Kidney epithelial cell (primary cell): ENCODE measurements at regions not wholly inside any gene's neighbourhood (a gene's known extent, or its start where the extent isn't known, plus 50 kb on each side); places are given as distances from the start of the nearest gene placed in this dataset.

ENCODE experiments used
- DNase-seq: peaks from one replicate; pipeline ENCODE4 v3.0.0-alpha.2; 2010; ENCODE audit warnings: low read depth
- H3K27me3 ChIP-seq: 2 replicates; pipeline ENCODE4 v1.6.0; 2011; ENCODE audit warnings: low read length; ENCODE audit not compliant: control insufficient read depth, insufficient read depth
- H3K36me3 ChIP-seq: 2 replicates; pipeline ENCODE4 v1.5.1; 2011; ENCODE audit warnings: low read length; ENCODE audit not compliant: control insufficient read depth, insufficient read depth
- H3K4me3 ChIP-seq: 2 replicates; pipeline ENCODE4 v1.5.1; 2011; ENCODE audit warnings: low read depth, mild to moderate bottlenecking, control low read depth, low read length
- CTCF ChIP-seq: IDR thresholded peaks from 2 replicates; pipeline ENCODE4 v1.5.1; 2011; ENCODE audit warnings: mild to moderate bottlenecking, moderate library complexity, low read length, control low read depth, inconsistent platforms; ENCODE audit not compliant: insufficient read depth, poor library complexity, severe bottlenecking

- Histone ChIP-seq H3K4me3 (no peak overlapping the region), H3K27me3 (no peaks in the 10 kb centered on the region), H3K36me3 (no peaks in the 10 kb centered on the region)
- TF ChIP-seq CTCF, result no peak
- DNase-seq, result no peak
These were observed 115.3 kb upstream of the NAP1L1 start for GRCh38 chr12:76199808-76200207.

GRCh38 chr12:76198839-76199238 is 114.4 kb upstream of the NAP1L1 start:
- no peak overlapping the region for H3K4me3 ChIP-seq
- DNase-seq, result no peak
- H3K36me3 ChIP-seq, result no peaks in the 10 kb centered on the region
- no peaks in the 10 kb centered on the region for H3K27me3 ChIP-seq
- TF ChIP-seq CTCF, result no peak

GRCh38 chr12:76197283-76197682 is 112.8 kb upstream of the NAP1L1 start:
- DNase-seq, result no peak
- TF ChIP-seq CTCF, result no peak

GRCh38 chr12:76195920-76196319 is 111.4 kb upstream of the NAP1L1 start:
- Histone ChIP-seq H3K4me3 (no peak overlapping the region), H3K36me3 (no peaks in the 10 kb centered on the region), H3K27me3 (no peaks in the 10 kb centered on the region)
- no peak for DNase-seq
- TF ChIP-seq CTCF, result no peak

More at GRCh38 chr12:76197283-76197682, 112.8 kb upstream of the NAP1L1 start:
- H3K36me3 ChIP-seq, result no peaks in the 10 kb centered on the region
- H3K4me3 ChIP-seq, result no peak overlapping the region
- no peaks in the 10 kb centered on the region for H3K27me3 ChIP-seq

- no peak for DNase-seq
- Histone ChIP-seq H3K4me3 (no peak overlapping the region), H3K27me3 (no peaks in the 10 kb centered on the region), H3K36me3 (no peaks in the 10 kb centered on the region)
- TF ChIP-seq CTCF, result no peak
These were observed 110.2 kb upstream of the NAP1L1 start for GRCh38 chr12:76194724-76195123.

- no peaks in the 10 kb centered on the region for H3K36me3 ChIP-seq
- no peaks in the 10 kb centered on the region for H3K27me3 ChIP-seq
- TF ChIP-seq CTCF, result no peak
- H3K4me3 ChIP-seq, result no peak overlapping the region
- DNase-seq, result no peak
These were observed 109.5 kb upstream of the NAP1L1 start for GRCh38 chr12:76193961-76194360.
